ENCODE measurements at regions not wholly inside any gene's neighbourhood (a gene's known extent, or its start where the extent isn't known, plus 50 kb on each side); places are given as distances from the start of the nearest gene placed in this dataset.

GRCh38 chr5:71899865-71900342 is 180.8 kb downstream of the CARTPT start:
- TF ChIP-seq CTCF (IDR thresholded peaks at IDR 0.05; ENCODE audit: unreplicated experiment): no peak
- peaks cover 1% of the 10 kb centered on the region for H3K27me3 Mint-ChIP-seq (ENCODE audit: unreplicated experiment)
- H3K27ac Mint-ChIP-seq (ENCODE audit: unreplicated experiment): no peak overlapping the region
- DNase-seq (ENCODE audit: low spot score): no peak
- no peaks in the 10 kb centered on the region for H3K9me3 Mint-ChIP-seq (ENCODE audit: unreplicated experiment)
- no peak overlapping the region for H3K4me3 Mint-ChIP-seq (ENCODE audit: unreplicated experiment)
- H3K4me1 Mint-ChIP-seq (ENCODE audit: unreplicated experiment): no peaks in the 10 kb centered on the region
- no peaks in the 10 kb centered on the region for H3K36me3 Mint-ChIP-seq (ENCODE audit: low read depth, unreplicated experiment)

- no peaks in the 10 kb centered on the region for H3K36me3 Mint-ChIP-seq (ENCODE audit: low read depth, unreplicated experiment)
- H3K4me3 Mint-ChIP-seq (ENCODE audit: unreplicated experiment): no peak overlapping the region
- no peak for DNase-seq (ENCODE audit: low spot score)
- H3K27me3 Mint-ChIP-seq (ENCODE audit: unreplicated experiment): peaks cover 1% of the 10 kb centered on the region
- H3K27ac Mint-ChIP-seq (ENCODE audit: unreplicated experiment): no peak overlapping the region
- H3K4me1 Mint-ChIP-seq (ENCODE audit: unreplicated experiment): peaks cover 15% of the 10 kb centered on the region
- no peak for TF ChIP-seq CTCF (IDR thresholded peaks at IDR 0.05; ENCODE audit: unreplicated experiment)
- no peaks in the 10 kb centered on the region for H3K9me3 Mint-ChIP-seq (ENCODE audit: unreplicated experiment)
Observed at GRCh38 chr5:71903808-71904207, 184.7 kb downstream of the CARTPT start.

GRCh38 chr5:71904852-71905251 is 185.8 kb downstream of the CARTPT start:
- Mint-ChIP-seq H3K4me3 (ENCODE audit: unreplicated experiment) (no peak overlapping the region), H3K27me3 (ENCODE audit: unreplicated experiment) (peaks cover 1% of the 10 kb centered on the region), H3K27ac (ENCODE audit: unreplicated experiment) (no peak overlapping the region), H3K9me3 (ENCODE audit: unreplicated experiment) (no peaks in the 10 kb centered on the region), H3K4me1 (ENCODE audit: unreplicated experiment) (peaks cover 15% of the 10 kb centered on the region), H3K36me3 (ENCODE audit: low read depth, unreplicated experiment) (no peaks in the 10 kb centered on the region)
- DNase-seq (ENCODE audit: low spot score): no peak
- no peak for TF ChIP-seq CTCF (IDR thresholded peaks at IDR 0.05; ENCODE audit: unreplicated experiment)

GRCh38 chr5:71905834-71906711 is 187.0 kb downstream of the CARTPT start:
- Mint-ChIP-seq H3K9me3 (ENCODE audit: unreplicated experiment) (no peaks in the 10 kb centered on the region), H3K27ac (ENCODE audit: unreplicated experiment) (peak overlapping the region; percentile 34), H3K36me3 (ENCODE audit: low read depth, unreplicated experiment) (no peaks in the 10 kb centered on the region), H3K4me3 (ENCODE audit: unreplicated experiment) (no peak overlapping the region), H3K4me1 (ENCODE audit: unreplicated experiment) (peaks cover 15% of the 10 kb centered on the region), H3K27me3 (ENCODE audit: unreplicated experiment) (peaks cover 1% of the 10 kb centered on the region)
- no peak for TF ChIP-seq CTCF (IDR thresholded peaks at IDR 0.05; ENCODE audit: unreplicated experiment)
- no peak for DNase-seq (ENCODE audit: low spot score)

- Mint-ChIP-seq H3K27ac (ENCODE audit: unreplicated experiment) (no peak overlapping the region), H3K4me1 (ENCODE audit: unreplicated experiment) (peaks cover 15% of the 10 kb centered on the region), H3K4me3 (ENCODE audit: unreplicated experiment) (no peak overlapping the region), H3K27me3 (ENCODE audit: unreplicated experiment) (peaks cover 1% of the 10 kb centered on the region), H3K36me3 (ENCODE audit: low read depth, unreplicated experiment) (no peaks in the 10 kb centered on the region), H3K9me3 (ENCODE audit: unreplicated experiment) (no peaks in the 10 kb centered on the region)
- TF ChIP-seq CTCF (IDR thresholded peaks at IDR 0.05; ENCODE audit: unreplicated experiment): no peak
- DNase-seq (ENCODE audit: low spot score): no peak
Observed at GRCh38 chr5:71907001-71907588, 188.0 kb downstream of the CARTPT start.
